CD14-positive monocyte (primary cell): ENCODE measurements at regions not wholly inside any gene's neighbourhood (a gene's known extent, or its start where the extent isn't known, plus 50 kb on each side); places are given as distances from the start of the nearest gene placed in this dataset.

ENCODE experiments used
- DNase-seq, 3 donors: peaks; one replicate each; pipeline ENCODE4 v3.0.0-alpha.2; 2011 to 2022
- H2AFZ ChIP-seq: 2 replicates; pipeline ENCODE4 v1.6.0; 2012; ENCODE audit warnings: mild to moderate bottlenecking, low read depth, low read length, inconsistent platforms; ENCODE audit not compliant: insufficient read depth, poor library complexity, severe bottlenecking
- H3K27ac ChIP-seq, 2 donors: 1 replicate in 1 of 2; 2 replicates in 1 of 2; pipeline ENCODE4 v1.5.1; 2012 to 2013; ENCODE audit warnings: low read length in 2 of 2, control low read depth in 1 of 2, inconsistent platforms in 1 of 2, low read depth in 1 of 2, mild to moderate bottlenecking in 1 of 2
- H3K27me3 ChIP-seq, 2 donors: one replicate each; pipeline versions ENCODE4 v1.6.0 to v1.6.1; 2011 to 2013; ENCODE audit warnings: low read length in 2 of 2; ENCODE audit not compliant: control insufficient read depth in 2 of 2, insufficient read depth in 2 of 2
- H3K36me3 ChIP-seq, 2 donors: replicated peaks in 1 of 2; 1 replicate in 1 of 2; 2 replicates in 1 of 2; pipeline versions ENCODE4 v1.5.1 to v1.6.1; 2012 to 2013; ENCODE audit warnings: low read length in 2 of 2, control low read depth in 1 of 2, inconsistent platforms in 1 of 2, mild to moderate bottlenecking in 1 of 2; ENCODE audit not compliant: insufficient read depth in 2 of 2, control insufficient read depth in 1 of 2
- H3K4me1 ChIP-seq, 2 donors: 1 replicate in 1 of 2; 2 replicates in 1 of 2; pipeline versions ENCODE4 v1.5.1 to v1.6.1; 2012 to 2013; ENCODE audit warnings: low read length in 2 of 2, control low read depth in 1 of 2, inconsistent platforms in 1 of 2, mild to moderate bottlenecking in 1 of 2, moderate library complexity in 1 of 2; ENCODE audit not compliant: insufficient read depth in 2 of 2, control insufficient read depth in 1 of 2
- H3K4me2 ChIP-seq: replicated peaks from 2 replicates; pipeline ENCODE3; 2012; ENCODE audit warnings: low read length, moderate library complexity, mild to moderate bottlenecking; ENCODE audit not compliant: poor library complexity, severe bottlenecking; ENCODE audit errors: extremely low read depth
- H3K4me3 ChIP-seq, 3 experiments: fragments of 200-600 bp in 1 of 3; sonication (generic) in 1 of 3; replicated peaks in 1 of 3; 1 replicate in 2 of 3; 2 replicates in 1 of 3; pipeline ENCODE4 v1.5.1; 2011 to 2013; ENCODE audit warnings: low read length in 3 of 3, mild to moderate bottlenecking in 3 of 3, control low read depth in 2 of 3, low read depth in 2 of 3, inconsistent platforms in 1 of 3, moderate library complexity in 1 of 3
- H3K79me2 ChIP-seq: 2 replicates; pipeline ENCODE4 v1.6.0; 2012; ENCODE audit warnings: mild to moderate bottlenecking, control low read depth, inconsistent platforms, low read length, moderate library complexity; ENCODE audit not compliant: insufficient read depth
- H3K9ac ChIP-seq: 2 replicates; pipeline ENCODE4 v1.6.0; 2017; ENCODE audit warnings: low read length, mild to moderate bottlenecking; ENCODE audit not compliant: insufficient read depth, poor library complexity, severe bottlenecking
- H3K9me3 ChIP-seq, 2 donors: replicated peaks in 1 of 2; 1 replicate in 1 of 2; 2 replicates in 1 of 2; pipeline versions ENCODE4 v1.5.1 to v1.6.1; 2012 to 2013; ENCODE audit warnings: low read length in 2 of 2, control low read depth in 1 of 2; ENCODE audit not compliant: control insufficient read depth in 1 of 2, insufficient read depth in 1 of 2
- H4K20me1 ChIP-seq: 2 replicates; pipeline ENCODE4 v1.6.0; 2012; ENCODE audit warnings: mild to moderate bottlenecking, low read length, control low read depth, moderate library complexity; ENCODE audit not compliant: insufficient read depth
- H3K27ac Mint-ChIP-seq, 7 donors: one replicate each; pipeline ENCODE4 v1.8.0; 2020; ENCODE audit warnings: mild to moderate bottlenecking in 7 of 7, mixed read lengths in 7 of 7, moderate library complexity in 6 of 7, inconsistent platforms in 2 of 7
- H3K27me3 Mint-ChIP-seq, 3 donors: one replicate each; pipeline ENCODE4 v1.8.0; 2021 to 2022; ENCODE audit warnings: low read depth in 3 of 3, mild to moderate bottlenecking in 3 of 3, mixed read lengths in 3 of 3, moderate library complexity in 3 of 3, inconsistent platforms in 1 of 3
- H3K36me3 Mint-ChIP-seq, 2 donors: one replicate each; pipeline ENCODE4 v1.8.0; 2020; ENCODE audit warnings: mixed read lengths in 2 of 2, inconsistent platforms in 1 of 2, mild to moderate bottlenecking in 1 of 2
- H3K4me1 Mint-ChIP-seq: one replicate; pipeline ENCODE4 v1.8.0; 2020; ENCODE audit warnings: mild to moderate bottlenecking, mixed read lengths
- H3K4me3 Mint-ChIP-seq, 2 donors: one replicate each; pipeline ENCODE4 v1.8.0; 2020; ENCODE audit warnings: mild to moderate bottlenecking in 2 of 2, mixed read lengths in 2 of 2, moderate library complexity in 1 of 2
- H3K9me3 Mint-ChIP-seq, 7 donors: one replicate each; pipeline ENCODE4 v1.8.0; 2020 to 2022; ENCODE audit warnings: mixed read lengths in 7 of 7, mild to moderate bottlenecking in 6 of 7, moderate library complexity in 6 of 7, inconsistent platforms in 2 of 7
- CTCF ChIP-seq: fragments of 200-600 bp; IDR thresholded peaks from one replicate; pipeline ENCODE4 v1.8.0; 2022; ENCODE audit warnings: antibody characterized with exemption, mild to moderate bottlenecking
- WGBS: methylation state at CpG from one replicate; pipeline ENCODE4 v1.1.5; 2013; ENCODE audit warnings: missing lambda C conversion rate; ENCODE audit not compliant: insufficient coverage; 5-methylcytosine and 5-hydroxymethylcytosine counted together
- intact Hi-C, 2 donors: fragments of 100-400 bp; cut with micrococcal nuclease; formaldehyde crosslinking; loops; one replicate each; pipeline versions ENCODE4 v1.15.0 to v1.15.1; 2023

- no CpG with 5 or more reads among the region's 2 CpGs for whole genome bisulfite sequencing
- H3K4me3 Mint-ChIP-seq: no peak overlapping the region
Measured at GRCh38 chr21:16337266-16337665, 607.5 kb downstream of the USP25 start.

GRCh38 chr21:16342932-16343331, 613.1 kb downstream of the USP25 start:
- no CpG with 5 or more reads among the region's 1 CpG for WGBS
- Histone ChIP-seq H3K4me1 (no peaks in the 10 kb centered on the region), H3K9ac (no peak overlapping the region), H2AFZ (no peak overlapping the region), H3K79me2 (no peaks in the 10 kb centered on the region), H3K27me3 (no peaks in the 10 kb centered on the region), H3K36me3 (no peaks in the 10 kb centered on the region), H3K9me3 (no peaks in the 10 kb centered on the region), H3K27ac (no peak overlapping the region), H4K20me1 (no peaks in the 10 kb centered on the region), H3K4me2 (no peak overlapping the region), H3K4me3 (no peak overlapping the region)
- H3K4me3 Mint-ChIP-seq: no peak overlapping the region
- H3K27me3 Mint-ChIP-seq: no peaks in the 10 kb centered on the region
- H3K4me1 Mint-ChIP-seq: no peaks in the 10 kb centered on the region
- intact Hi-C loops: no loop called here
- no peak for DNase-seq
- no peak for TF ChIP-seq CTCF
- H3K9me3 Mint-ChIP-seq: peaks cover 0 to 3% (median 0%) of the 10 kb centered on the region in 7 donors
- no peak overlapping the region for H3K27ac Mint-ChIP-seq
- no peaks in the 10 kb centered on the region for H3K36me3 Mint-ChIP-seq

More at GRCh38 chr21:16337266-16337665, 607.5 kb downstream of the USP25 start:
- Histone ChIP-seq H3K9me3 (no peaks in the 10 kb centered on the region), H3K79me2 (no peaks in the 10 kb centered on the region), H3K27me3 (no peaks in the 10 kb centered on the region), H3K4me3 (no peak overlapping the region), H3K36me3 (no peaks in the 10 kb centered on the region), H3K4me2 (no peak overlapping the region), H4K20me1 (no peaks in the 10 kb centered on the region), H2AFZ (no peak overlapping the region), H3K4me1 (no peaks in the 10 kb centered on the region), H3K27ac (no peak overlapping the region), H3K9ac (no peak overlapping the region)
- Mint-ChIP-seq H3K27ac (no peak overlapping the region), H3K4me1 (no peaks in the 10 kb centered on the region), H3K27me3 (no peaks in the 10 kb centered on the region), H3K36me3 (no peaks in the 10 kb centered on the region), H3K9me3 (peaks cover 0 to 3% (median 0%) of the 10 kb centered on the region in 7 donors)
- intact Hi-C loops: loop anchor here in 1 of 2 donors (10.0 kb wide), 1 partner anchor 252 kb away; no protein-coding TSS in a partner anchor
- no peak for DNase-seq
- no peak for TF ChIP-seq CTCF
